Activated CD8-positive, alpha-beta memory T cell treated with anti-CD3 and anti-CD28 coated beads, Interleukin-2, amount 50 U/mL, for 1 hour (primary cell): ENCODE measurements at regions not wholly inside any gene's neighbourhood (a gene's known extent, or its start where the extent isn't known, plus 50 kb on each side); places are given as distances from the start of the nearest gene placed in this dataset.
"Not testable (repeated sequence)": the region's sequence is repeated elsewhere in the genome, so short reads cannot be mapped to it uniquely, and the experiment has no call there.

Experiments
- DNase-seq: peaks from one replicate; pipeline ENCODE4 v3.0.0-alpha.2; 2020; ENCODE audit errors: extremely low read depth

DNA sequence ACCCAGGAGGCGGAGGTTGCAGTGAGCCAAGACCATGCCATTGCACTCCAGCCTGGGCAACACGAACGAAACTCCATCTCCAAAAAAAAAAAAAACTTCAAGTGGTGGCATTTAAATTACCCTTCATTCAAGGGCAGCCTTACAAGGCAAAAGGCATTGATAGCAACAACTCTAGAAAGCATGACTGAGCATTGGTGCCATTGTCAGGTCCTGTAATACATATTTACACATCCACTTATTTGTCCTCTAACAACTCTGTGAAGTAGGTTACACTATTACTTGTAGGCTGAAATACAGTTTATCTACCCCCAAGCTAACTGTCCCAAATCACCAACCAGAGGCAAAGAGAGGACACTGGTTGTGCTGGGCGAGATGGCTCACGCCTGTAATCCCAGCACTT lies 52.7 kb upstream of the LARP1 start:
- DNase-seq: no peak

DNA sequence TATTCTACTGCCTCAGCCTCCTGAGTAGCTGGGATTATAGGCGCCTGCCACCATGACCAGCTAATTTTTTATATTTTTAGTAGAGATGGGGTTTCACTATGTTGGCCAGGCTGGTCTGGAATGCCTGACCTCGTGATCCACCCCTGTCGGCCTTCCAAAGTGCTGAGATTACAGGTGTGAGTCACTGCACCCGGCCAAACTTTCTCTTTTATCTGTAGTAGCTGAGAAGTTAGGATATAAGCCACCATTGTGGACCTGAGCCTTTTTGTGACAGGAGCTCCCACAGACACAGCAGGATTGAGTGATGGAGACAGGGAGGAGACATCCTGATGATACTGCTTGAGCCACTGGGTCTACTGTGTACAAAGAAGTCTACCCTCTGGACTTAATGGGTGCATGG lies 53.5 kb upstream of the LARP1 start:
- DNase-seq: not testable (repeated sequence)

DNA sequence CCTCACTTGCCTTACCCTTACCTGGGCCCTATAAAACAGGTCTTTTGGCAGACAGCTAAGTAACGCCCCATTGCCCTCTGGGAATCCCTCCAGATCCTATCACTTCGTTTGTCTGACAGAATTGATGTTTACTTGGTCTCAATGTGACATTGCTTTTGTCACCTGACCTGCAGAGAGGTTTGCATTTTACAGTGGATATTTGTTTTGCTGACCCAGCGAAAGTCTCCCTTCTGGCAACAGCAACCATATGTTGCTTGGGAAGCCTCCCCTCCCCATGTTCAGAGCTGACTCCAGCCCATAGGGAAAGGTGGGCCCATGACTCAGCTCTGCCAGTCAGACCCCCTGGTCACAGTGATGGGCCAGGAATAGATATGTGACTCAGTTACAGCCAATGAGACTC lies 54.0 kb upstream of the LARP1 start:
- DNase-seq: no peak

DNA sequence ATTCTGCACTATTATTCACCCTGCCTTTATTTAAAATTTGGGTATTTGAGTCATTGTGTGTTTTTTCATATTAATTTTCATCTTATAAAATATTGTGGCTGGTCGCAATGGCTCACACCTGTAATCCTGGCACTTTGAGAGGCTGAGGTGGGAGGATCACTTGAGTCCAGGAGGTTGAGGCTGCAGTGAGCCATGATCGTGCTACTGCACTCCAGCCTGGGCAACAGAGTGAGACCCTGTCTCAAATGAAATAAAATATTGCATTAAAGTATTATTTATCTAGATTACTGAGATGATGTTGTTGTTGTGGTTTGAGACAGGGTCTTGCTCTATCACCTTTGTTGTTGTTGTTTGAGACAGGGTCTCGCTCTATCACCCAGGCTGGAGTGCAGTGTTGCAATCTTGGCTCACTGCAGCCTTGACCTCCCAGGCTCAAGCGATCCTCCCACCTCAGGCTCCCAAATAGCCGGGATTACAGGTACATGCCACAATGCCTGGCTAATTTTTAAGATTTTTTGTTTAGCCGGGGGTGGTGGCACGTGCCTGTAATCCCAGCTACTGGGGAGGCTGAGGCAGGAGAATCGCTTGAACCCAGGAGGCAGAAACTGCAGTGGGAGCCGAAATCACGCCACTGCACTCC lies 54.8 kb upstream of the LARP1 start:
- DNase-seq: not testable (repeated sequence)

DNA sequence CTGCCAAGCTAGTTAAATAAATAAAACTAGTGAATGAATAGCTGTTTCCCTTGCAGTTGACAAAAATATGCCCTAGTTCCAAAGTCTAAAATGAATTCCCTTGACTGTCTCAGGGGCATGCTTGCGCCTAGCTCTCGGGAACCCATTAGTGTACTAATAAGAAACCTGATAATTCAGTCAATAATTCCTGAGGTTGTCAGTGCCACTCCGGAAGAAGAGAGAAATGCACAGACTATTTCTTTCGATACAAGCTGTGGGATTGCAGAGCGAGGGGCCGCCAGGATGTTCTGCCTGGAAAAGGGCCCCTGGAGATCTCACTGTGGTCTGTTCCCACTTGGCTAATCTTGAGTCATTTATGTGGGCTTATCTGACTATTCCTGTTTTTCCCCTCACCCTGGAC lies 56.4 kb upstream of the LARP1 start:
- DNase-seq: no peak

DNA sequence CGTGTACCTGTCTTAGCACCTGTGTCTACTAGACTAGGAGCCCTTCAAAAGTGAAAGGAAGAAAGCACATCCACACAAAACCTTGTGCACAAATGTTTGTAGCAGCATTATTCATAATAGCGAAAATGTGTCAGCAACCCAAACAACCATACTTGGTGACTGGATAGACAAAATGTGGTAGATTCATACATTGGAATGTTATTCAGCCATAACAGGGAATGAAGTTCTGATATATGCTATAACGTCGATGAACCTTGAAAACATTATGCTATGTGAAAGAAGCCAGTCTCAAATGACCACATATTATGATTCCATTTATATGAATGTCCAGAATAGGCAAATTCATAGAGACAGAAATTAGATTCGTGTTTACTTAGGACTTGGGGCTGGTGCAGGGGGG lies 57.8 kb upstream of the LARP1 start:
- no peak for DNase-seq

DNA sequence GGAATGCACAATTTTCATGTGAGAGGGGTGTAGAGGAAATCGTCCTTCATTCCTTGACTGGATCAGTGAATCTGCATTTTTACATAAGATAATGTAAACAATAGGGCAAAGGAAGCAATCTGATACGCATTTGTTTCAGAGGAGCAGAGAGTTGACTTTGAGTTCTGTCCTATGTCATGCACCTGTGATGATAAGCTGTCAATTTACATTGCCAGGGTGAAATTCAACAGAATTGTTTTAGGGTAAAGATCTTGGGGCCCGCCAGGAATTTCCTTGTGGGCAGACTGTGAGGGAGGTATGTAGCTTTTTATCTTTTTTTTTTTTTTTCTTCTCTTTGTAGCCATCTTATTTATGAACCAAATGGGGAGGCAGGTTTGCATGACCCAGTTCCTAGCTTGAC lies 58.3 kb upstream of the LARP1 start:
- DNase-seq: no peak

DNA sequence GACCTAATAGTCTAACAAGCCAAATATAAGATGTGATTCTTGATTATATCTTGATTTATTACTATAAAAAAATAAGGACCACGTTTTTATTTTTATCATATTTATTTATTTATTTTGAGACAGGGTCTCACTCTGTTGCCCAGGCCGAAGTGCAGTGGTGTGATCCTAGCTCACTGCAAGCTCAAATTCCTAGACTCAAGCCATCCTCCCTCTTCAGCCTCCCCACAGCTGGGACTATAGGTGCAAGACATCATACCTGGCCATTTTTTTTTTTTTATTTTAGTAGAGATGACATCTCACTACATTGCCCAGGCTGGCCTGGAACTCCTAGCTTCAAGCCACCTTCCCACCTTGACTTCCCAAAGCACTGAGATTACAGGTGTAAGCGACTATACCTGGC lies 61.0 kb upstream of the LARP1 start:
- DNase-seq: no peak

DNA sequence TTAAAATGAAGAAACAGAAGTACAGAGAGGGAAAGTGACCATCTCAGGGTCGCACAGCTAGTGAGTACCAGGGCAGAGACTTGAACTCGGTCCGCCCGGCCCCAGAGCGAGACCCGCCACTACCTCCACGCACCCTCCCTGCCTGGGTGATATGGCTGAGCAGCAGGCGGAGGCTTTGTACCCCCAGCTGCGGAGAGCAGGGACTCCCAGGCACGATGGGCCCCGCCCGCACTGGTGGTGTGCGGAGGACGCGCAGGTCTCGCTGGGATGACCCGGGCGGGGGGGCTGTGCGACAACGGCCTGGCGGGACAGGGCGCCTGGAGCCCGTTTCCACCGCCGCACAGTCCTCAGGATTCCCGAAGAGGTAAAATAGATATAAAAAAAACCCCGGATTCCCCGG lies 64.7 kb upstream of the LARP1 start:
- no peak for DNase-seq

DNA sequence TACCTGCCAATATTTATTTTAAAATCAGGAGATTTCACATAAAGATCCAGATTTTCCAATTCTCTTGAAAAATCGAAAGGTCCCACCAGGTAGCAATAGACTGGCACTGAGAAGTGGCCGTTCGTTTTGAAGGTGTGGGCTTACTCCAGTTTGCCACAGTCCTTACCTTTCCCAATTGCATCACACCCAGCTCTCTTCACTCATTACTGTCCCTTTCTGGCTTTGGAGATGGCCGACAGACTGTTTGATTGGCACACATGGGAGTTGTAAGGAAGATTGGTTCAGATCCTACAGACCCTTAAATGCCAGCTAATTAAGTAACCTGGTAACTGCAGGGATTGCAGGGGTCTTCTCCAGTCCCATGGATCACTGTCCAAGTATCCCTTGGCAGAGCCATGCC lies 68.7 kb upstream of the LARP1 start:
- no peak for DNase-seq

DNA sequence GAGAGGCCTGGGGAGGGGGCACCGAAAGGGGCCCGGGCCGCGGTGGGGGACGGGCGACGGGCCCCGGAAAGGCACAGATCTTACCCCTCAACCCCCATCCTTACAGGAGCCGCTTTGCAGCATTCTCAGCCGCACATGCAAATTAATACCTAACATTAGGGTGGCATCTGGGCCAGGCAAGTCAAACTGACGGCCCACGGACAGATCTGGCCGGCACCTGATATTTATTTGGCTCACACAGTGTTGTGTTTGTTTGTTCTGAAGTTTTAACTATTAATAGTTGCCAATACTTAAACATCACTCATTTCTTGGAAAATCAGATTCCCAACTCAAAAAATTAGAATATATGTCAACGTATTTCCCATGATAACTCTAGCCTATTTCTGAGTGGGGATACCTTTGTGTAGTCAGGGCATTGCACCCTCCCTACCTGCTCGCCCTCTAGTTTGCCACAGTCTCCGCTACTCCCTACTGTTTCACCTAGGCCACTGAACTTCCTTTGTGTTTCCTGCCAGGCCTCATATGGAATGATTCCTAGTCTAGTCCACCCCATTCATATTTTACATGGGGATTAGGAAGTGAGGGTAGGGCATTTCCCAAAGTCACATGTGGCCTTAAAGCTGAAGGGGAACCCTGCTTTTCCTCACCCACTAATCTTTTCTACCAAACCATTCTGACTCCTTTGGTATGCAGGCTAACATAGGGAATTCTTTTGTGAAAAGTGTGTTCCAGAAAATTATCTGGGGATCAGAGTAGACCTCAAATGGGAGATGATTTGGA lies 71.9 kb upstream of the LARP1 start:
- no peak for DNase-seq

DNA sequence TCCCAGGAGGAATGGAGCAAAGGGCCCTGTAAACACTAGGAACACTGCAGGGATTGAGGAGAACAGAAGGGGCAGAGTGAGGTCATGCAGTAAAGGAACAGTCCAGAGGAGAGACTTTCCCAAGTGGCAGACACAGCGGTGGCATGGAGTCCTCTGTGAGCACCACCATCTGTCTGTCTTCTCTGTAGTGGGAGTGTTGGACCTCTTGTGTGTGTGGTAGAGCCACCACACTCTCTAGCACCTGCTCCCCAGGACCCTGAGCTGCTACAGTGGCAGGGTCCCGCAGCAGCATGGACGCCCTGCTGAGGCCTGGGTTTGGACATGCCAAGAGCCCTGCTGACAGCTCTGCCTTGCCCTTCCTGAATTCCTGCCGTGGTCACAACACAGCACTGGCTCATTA lies 75.7 kb upstream of the LARP1 start:
- DNase-seq: no peak

DNA sequence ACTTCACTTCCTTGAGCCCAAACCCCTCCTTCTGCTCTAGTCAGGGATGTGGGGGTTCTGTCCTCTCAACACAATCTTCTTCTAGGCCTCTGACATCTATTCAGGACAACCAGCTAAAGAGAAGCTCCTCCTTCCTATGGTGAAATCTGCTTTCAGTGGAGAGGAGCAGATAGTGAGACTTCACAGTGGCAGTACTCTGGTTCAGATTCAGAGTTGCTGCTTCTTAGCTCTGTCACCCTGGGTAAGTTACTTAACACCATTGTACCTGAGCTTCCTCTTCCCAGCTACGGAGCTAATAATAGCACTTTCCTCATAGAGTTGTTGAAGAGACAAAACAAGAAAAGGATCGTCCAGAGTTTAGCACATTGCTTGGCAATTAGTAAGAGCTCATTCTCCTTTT lies 77.3 kb upstream of the LARP1 start:
- DNase-seq: no peak

DNA sequence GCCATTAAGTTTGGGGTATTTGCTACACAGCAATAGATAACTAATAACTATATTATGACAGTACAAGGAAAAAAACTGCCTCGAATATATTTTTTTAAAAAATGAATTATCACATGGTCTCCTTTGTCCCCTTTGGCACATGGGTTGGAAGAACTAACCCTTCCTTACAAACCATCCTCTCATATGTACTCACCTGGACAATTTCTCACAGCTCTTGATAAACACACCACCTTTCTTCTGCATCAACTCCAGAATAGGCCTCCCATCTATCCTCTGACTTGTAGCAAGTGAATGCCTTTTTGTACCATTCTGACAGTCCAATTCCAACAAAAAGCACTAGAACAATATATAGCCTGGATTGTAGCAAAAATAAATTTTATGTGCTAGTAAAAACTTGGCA lies 78.7 kb upstream of the LARP1 start:
- no peak for DNase-seq

DNA sequence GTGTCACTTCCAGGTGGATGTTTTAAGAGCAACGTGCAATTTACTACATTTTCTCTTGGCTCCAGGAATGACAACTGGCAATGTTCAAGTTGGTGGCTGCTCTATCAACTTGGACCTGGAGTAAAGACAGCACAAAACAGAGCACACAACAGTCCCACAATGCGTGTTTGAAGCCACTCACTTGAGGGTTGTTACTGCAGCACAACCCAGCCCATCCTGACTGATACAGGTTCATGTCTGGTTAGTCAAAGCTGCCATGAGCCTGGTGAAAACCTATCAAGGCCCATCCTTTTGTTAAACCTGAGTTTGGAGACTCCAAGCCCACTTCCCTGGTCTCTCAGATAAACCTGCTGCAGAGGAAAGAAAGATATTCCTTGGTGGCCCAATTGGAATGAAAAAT lies 81.1 kb upstream of the LARP1 start:
- no peak for DNase-seq

DNA sequence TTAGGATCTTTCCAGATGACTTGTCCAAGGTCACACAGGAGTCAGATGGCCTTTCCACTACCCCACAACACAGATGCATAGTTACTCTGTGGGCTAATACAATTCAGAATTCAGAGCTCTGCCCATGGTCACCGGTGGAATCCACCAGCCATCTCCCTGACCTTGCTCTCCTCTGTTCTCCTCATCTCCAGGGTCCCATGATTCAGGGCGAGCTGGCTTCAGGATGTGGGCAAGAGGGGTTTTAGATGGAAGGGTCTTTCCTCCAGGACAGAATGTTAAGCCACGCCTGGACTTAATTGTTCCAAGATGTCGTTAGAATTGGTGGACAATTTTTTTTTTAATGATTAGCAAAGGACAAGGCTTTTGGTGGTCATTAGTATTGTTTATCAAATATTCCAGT lies 81.7 kb upstream of the LARP1 start:
- no peak for DNase-seq

DNA sequence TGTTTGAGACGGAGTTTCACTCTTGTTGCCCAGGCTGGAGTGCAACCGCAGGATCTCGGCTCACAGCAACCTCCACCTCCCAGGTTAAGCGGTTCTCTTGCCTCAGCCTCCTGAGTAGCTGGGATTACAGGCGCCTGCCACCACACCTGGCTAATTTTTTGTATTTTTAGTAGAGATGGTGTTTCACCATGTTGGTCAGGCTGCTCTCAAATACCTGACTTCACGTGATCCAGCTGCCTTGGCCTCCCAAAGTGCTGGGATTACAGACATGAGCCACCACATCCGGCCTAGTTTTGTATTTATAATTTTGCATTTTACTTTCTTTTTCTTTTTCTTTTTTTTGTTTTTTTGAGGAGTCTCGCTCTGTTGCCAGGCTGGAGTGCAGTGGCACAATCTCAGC lies 85.3 kb upstream of the LARP1 start:
- not testable (repeated sequence) for DNase-seq

DNA sequence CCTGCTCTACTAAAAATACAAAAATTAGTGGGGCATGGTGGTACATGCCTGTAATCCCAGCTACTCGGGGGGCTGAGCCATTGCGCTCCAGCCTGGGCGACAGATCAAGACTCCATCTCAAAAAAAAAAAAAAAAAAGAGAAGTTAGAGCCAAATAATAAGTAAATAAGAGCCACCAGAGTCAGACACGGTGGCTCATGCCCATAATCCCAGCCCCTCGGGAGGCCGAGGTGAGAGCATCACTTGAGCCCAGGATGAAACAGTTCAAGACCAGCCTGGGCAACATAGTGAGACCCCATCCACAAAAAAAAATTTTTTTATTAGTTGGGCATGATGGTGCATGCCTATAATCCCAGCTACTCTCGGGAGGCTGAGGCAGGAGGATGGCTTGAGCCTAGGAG lies 85.8 kb upstream of the LARP1 start:
- no peak for DNase-seq

DNA sequence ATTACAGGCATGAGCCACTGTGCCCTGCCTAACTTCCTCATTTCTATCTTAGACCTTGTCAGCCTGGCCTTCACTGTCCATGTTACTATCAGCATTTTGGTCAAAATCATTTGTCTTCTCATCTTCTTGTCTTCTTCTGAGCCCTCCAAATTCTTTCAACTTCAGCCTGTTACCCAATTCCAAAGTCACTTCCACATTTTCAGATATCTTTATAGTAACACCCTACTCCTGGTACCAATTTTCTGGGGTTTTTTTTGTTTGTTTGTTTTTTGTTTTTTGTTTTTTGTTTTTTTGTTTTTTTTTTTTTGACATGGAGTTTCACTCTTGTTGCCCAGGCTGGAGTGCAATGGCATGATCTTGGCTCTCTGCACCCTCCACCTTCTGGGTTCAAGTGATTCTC lies 90.3 kb upstream of the LARP1 start:
- no peak for DNase-seq

DNA sequence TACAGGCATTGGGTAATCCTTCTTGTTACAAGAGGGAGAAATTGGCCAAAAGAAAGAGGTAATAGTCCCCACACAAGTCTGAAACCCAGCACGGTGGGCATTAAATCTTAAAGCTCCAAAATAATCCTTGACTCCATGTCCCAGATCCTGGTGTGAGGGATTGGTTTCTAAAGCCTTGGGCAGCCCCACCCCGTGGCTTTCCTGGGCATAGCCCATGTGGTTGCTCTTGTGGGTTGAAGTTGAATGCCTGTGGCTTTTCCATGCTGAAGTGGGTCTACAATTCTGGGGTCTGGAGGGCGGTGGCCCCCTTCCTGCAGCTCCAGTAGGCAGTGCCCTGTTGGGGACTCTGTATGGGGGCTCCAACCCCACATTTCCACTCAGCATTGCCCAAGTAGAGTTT lies 91.8 kb upstream of the LARP1 start:
- DNase-seq: no peak

DNA sequence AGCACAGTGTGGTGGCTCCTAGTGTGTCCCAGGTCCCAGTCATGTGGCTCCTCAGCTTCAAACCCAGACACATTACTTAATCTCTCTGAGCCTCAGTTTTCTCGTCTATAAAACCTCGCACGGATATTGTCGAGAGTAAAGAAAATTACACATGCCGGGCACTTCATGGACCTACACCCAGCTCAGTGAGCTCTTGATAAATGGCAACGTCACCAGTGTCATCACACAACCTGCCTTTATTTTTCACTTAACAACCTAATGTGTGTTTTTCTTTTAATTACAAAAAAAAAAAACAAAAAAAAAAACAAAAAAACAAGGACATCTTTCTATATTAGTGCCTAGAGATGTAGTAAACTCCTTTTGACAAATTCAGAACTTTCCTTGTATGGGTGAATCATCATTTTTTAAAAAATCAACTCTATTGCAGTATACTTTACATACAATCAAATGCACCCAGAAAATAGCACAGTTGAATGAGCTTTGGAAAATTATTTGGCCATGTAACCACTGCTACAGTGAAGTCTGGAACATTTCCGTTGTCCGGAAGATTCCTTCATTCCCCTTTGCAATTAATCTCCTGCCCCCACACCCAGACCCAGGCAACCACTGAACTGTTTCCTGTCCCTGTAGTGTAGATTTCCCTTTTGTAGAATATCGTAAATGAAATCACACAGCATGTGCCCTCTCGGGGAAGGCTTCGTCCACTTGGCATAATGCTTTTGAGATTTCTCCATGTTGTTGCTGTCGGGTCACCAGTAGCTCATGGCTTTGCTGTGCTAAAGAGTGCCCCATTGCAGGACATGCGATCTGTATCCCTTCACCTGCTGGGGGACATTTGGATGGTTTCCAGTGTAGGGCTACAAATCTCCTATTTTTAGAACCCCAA lies 100.4 kb upstream of the LARP1 start:
- no peak for DNase-seq

DNA sequence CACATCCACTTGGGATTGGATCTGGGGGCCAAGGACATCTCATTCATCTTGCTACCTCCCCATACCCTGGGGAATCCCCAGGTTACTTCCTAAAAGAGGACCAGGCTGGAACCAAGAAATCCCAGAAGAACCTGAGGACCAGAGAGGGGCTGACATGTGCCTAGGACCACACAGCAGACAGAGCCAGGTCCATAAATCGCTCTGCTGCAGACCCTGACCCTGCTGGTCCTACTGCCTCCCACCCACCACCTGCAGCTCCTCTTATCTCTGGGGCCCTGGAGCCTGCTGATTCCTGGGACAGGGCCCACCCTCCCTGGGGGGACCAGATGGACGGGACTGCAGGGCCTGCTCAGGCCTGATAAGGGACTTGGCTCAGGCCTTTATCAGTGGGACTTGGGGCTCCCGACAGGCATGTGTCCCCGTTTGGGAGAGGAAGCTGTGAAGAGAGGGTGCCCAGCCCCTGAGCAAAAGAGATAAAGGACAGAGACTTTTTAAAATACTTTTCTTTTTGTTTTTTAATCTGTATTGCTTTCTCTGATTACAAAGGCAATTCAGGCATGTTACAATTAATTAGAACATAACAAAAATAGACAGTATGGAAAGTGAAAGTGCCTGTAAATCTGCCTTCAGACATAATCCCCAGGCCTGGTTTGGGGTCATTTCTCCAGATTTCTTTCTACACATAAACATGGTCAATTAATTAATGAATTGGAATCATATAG lies 101.3 kb upstream of the LARP1 start:
- no peak for DNase-seq
